ENCODE measurements at regions not wholly inside any gene's neighbourhood (a gene's known extent, or its start where the extent isn't known, plus 50 kb on each side); places are given as distances from the start of the nearest gene placed in this dataset.

DNA sequence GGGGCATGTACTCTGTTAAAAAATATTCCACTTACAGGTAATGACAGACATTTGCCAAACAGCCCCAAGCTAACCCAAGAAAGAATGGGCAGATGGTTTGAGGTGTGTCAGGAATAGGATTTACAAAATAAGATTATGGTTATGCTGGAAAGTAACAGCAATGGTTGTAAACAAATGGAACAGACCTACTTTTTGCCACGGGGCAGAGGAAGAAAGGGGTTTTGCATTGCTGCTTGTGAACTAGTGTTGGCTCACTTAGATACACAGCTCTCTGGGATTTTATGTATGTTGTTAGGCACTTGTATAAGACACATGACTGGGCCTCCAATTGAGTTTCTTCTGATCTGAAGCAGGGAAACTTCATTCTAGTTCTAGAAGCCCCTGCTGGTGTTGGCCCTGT lies 191.5 kb upstream of the GDNF start:
- Mint-ChIP-seq H3K4me1 (no peaks in the 10 kb centered on the region), H3K27ac (no peak overlapping the region), H3K9me3 (peaks cover 6% of the 10 kb centered on the region), H3K27me3 (ENCODE audit: low read depth) (no peaks in the 10 kb centered on the region), H3K36me3 (no peaks in the 10 kb centered on the region), H3K4me3 (no peak overlapping the region)
- DNase-seq (ENCODE audit: low spot score in 2 of 2, unreplicated experiment in 2 of 2) = no peak
- no peak for TF ChIP-seq CTCF (IDR thresholded peaks at IDR 0.05; ENCODE audit: unreplicated experiment)

GRCh38 chr5:38029397-38030065 lies 189.7 kb upstream of the GDNF start:
- no peaks in the 10 kb centered on the region for H3K27me3 Mint-ChIP-seq (ENCODE audit: low read depth)
- H3K4me3 Mint-ChIP-seq = no peak overlapping the region
- no peak for DNase-seq (ENCODE audit: low spot score in 2 of 2, unreplicated experiment in 2 of 2)
- no peaks in the 10 kb centered on the region for H3K36me3 Mint-ChIP-seq
- no peak for TF ChIP-seq CTCF (IDR thresholded peaks at IDR 0.05; ENCODE audit: unreplicated experiment)
- peaks cover 3% of the 10 kb centered on the region for H3K9me3 Mint-ChIP-seq
- no peak overlapping the region for H3K27ac Mint-ChIP-seq
- H3K4me1 Mint-ChIP-seq = no peaks in the 10 kb centered on the region

DNA sequence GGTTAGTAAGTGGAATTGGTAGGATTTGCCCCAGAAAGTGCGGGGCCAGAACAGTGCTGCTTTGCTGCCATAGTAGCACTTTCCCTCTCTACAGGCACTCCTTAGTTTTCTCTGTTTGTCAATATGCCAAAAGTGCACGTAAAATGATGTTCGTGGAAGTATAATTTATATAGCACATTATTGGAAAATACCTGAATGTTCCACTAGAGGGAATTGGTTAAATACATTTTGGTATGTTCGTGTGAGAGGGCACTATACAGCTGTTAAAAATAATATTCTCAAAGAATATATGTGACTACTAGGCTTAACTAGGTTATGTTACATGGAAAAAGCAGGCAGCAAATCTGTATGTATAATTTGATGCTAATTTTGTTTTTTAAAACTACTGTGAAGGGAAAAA lies 184.0 kb upstream of the GDNF start:
- Mint-ChIP-seq H3K36me3 (no peaks in the 10 kb centered on the region), H3K9me3 (no peaks in the 10 kb centered on the region), H3K4me3 (no peak overlapping the region), H3K27ac (no peak overlapping the region), H3K4me1 (no peaks in the 10 kb centered on the region), H3K27me3 (ENCODE audit: low read depth) (peaks cover 10% of the 10 kb centered on the region)
- TF ChIP-seq CTCF (IDR thresholded peaks at IDR 0.05; ENCODE audit: unreplicated experiment) = peak; percentile 78
- no peak for DNase-seq (ENCODE audit: low spot score in 2 of 2, unreplicated experiment in 2 of 2)

GRCh38 chr5:38023371-38023770 lies 183.5 kb upstream of the GDNF start:
- DNase-seq (ENCODE audit: low spot score in 2 of 2, unreplicated experiment in 2 of 2) = no peak
- H3K4me3 Mint-ChIP-seq = no peak overlapping the region
- no peak overlapping the region for H3K27ac Mint-ChIP-seq
- H3K9me3 Mint-ChIP-seq = no peaks in the 10 kb centered on the region
- peaks cover 10% of the 10 kb centered on the region for H3K27me3 Mint-ChIP-seq (ENCODE audit: low read depth)
- no peaks in the 10 kb centered on the region for H3K36me3 Mint-ChIP-seq
- H3K4me1 Mint-ChIP-seq = no peaks in the 10 kb centered on the region
- no peak for TF ChIP-seq CTCF (IDR thresholded peaks at IDR 0.05; ENCODE audit: unreplicated experiment)

DNA sequence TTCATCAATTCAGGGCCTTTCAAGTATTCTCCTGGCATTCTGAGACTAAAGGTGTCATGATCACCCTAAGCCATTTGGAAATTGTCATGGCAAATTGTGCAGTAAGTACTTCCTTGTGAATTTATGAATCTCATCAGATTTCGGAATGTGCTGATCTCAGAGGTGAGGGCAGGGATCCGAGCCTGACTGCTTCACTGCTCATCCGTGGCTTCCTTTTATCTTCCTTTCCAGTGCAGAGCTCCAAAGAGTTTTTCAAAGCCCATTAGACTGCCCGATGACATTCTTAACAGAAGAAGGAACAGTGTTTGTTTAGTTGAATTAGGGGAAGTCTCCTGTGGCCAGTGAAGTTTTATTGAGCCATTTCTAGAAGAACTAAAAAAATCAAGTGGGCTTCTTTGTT lies 182.8 kb upstream of the GDNF start:
- no peaks in the 10 kb centered on the region for H3K9me3 Mint-ChIP-seq
- H3K36me3 Mint-ChIP-seq = no peaks in the 10 kb centered on the region
- DNase-seq (ENCODE audit: low spot score in 2 of 2, unreplicated experiment in 2 of 2) = no peak
- TF ChIP-seq CTCF (IDR thresholded peaks at IDR 0.05; ENCODE audit: unreplicated experiment) = no peak
- no peak overlapping the region for H3K4me3 Mint-ChIP-seq
- peaks cover 10% of the 10 kb centered on the region for H3K27me3 Mint-ChIP-seq (ENCODE audit: low read depth)
- H3K4me1 Mint-ChIP-seq = no peaks in the 10 kb centered on the region
- H3K27ac Mint-ChIP-seq = no peak overlapping the region

DNA sequence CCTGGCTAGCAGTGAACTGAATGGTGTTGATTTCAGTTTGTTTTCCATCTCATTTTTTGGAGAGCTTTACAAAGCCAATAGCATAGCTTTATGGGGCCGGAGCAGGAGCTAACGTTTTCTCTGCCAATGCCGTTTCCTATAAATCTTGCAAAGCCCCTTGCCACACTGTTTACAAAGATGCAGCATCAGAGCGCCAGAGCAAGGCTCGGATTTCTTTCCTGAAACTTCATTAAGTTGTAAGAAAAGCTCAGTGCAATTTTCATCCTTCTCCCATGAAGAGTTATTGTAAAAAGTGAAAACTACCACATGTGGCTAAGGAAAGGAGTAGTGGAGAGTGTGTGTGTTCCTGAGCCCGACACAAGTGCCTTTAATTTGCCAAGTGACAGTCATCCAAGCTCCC lies 178.2 kb upstream of the GDNF start:
- H3K4me1 Mint-ChIP-seq = no peaks in the 10 kb centered on the region
- H3K36me3 Mint-ChIP-seq = no peaks in the 10 kb centered on the region
- no peak for DNase-seq (ENCODE audit: low spot score in 2 of 2, unreplicated experiment in 2 of 2)
- H3K27ac Mint-ChIP-seq = no peak overlapping the region
- H3K4me3 Mint-ChIP-seq = no peak overlapping the region
- no peak for TF ChIP-seq CTCF (IDR thresholded peaks at IDR 0.05; ENCODE audit: unreplicated experiment)
- peaks cover 27% of the 10 kb centered on the region for H3K27me3 Mint-ChIP-seq (ENCODE audit: low read depth)
- H3K9me3 Mint-ChIP-seq = no peaks in the 10 kb centered on the region

Data from mesothelial cell of epicardium (in vitro differentiated cells).